ENCODE measurements at regions not wholly inside any gene's neighbourhood (a gene's known extent, or its start where the extent isn't known, plus 50 kb on each side); places are given as distances from the start of the nearest gene placed in this dataset.
"Not testable (repeated sequence)": the region's sequence is repeated elsewhere in the genome, so short reads cannot be mapped to it uniquely, and the experiment has no call there.

DNA sequence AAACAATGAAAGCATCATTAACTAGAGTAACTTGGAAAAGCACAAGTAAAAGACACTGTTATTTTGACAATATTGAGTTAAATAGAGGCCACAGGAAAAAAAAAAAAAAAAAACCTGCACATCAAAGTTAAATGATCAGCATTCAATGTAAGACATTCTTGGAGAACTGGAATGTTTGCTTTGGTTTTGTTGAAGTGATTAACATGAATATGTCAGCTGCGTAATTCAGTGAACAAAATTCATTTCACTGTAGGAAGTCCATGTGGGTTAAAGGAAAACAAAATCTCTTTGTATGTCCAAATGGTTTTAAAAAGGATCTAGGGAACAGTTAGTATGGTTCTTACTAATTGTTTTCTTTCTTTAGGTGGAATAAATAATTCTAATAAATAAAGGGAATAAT lies 252.8 kb upstream of the CNTN6 start:
- DNase-seq = no peak

DNA sequence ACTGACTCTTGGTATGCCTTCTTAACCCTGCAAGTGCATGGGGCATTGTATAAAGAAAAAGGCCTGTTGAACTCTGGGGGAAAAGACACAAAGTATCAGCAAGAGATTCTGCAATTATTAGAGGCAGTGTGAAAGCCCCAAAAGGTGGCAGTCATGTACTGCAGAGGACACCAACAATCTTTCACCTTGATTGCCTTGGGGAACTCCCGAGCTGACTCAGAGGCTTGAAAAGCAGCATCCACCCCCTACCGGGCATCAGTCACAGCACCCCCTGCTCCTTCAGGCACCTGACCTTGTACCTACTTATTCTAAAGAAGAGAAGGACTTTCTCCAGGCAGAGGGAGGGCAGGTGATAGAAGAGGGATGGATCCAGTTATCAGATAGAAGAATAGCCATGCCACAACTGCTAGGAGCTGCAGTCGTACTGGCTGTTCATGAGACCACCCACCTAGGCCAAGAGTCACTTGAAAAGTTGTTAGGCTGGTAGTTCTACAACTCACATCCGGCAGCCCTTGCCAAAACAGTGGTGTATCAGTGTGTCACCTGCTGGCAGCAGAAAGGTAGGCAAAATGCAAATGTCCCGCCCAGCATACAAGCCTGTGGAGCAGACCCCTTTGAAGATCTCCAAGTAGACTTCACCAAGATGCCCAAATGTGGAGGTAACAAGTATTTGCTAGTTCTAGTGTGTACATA lies 241.6 kb upstream of the CNTN6 start:
- DNase-seq = no peak

DNA sequence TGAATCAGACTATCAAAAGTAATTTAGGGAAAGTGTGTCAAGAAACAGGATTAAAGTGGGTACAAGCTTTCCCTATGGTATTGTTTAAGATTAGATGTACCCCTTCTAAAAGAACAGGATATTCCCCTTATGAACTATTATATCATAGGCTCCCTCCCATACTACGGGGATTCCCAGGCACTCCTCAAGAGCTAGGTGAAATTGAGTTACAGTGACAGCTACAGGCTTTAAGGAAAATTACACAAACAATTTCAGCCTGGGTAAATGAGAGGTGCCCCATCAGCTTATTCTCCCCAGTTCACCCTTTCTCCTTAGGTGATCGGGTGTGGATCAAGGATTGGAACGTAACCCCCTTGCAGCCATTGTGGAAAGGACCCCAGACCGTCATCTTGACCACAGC lies 240.8 kb upstream of the CNTN6 start:
- no peak for DNase-seq

DNA sequence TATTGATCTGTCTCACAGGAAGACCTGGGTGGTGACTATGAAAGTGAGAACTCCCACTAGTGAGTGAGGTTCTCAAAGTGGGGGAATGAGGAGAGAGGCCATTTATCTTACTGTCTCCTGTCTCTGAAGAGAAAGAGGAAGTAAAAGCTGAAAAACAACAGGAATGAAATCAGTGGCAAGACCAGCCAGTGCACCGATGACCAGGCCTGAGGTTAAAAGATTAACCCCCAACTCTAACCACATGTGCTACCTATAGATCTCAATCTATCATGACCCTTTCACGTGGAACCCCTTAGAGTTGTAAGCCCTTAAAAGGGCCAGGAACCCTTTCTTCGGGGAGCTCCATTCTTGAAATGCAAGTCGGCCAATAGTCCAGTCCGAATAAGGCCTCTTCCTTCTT lies 239.3 kb upstream of the CNTN6 start:
- no peak for DNase-seq

DNA sequence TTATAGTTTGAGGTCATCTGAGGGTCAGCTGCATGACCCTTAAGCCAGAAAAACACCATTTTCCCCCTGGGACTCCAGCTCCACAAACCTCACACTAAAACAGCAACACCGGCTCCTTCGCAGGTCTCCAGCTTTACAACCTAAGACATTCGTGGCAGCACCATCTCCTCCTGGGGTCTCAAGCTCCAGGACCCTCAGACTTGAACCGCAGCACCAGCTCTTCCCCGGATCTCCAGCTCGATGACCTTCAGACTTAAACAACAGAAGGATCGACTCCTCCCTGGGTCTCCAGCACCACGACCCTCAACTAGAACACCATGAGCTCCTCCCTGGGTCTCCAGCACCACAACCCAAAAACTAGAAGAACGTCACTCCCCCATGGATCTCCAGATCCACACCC lies 233.7 kb upstream of the CNTN6 start:
- no peak for DNase-seq

DNA sequence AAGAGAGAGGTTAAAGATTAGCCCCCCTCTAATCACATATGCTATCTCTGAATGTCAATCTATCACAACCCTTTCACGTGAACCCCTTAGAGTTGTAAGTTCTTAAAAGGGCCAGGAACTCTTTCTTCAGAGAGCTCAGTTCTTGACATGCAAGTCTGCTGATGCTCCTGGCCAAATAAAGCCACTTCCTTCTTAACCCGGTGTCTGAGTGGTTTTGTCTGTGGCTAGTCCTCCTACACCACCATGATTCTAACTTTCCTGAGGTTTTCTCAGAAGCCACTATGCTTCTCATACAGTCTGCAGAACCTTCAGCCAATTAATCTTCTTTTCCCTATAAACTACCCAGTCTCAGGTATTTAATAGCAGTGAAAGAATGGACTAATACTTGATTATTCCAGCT lies 231.1 kb upstream of the CNTN6 start:
- DNase-seq = no peak

DNA sequence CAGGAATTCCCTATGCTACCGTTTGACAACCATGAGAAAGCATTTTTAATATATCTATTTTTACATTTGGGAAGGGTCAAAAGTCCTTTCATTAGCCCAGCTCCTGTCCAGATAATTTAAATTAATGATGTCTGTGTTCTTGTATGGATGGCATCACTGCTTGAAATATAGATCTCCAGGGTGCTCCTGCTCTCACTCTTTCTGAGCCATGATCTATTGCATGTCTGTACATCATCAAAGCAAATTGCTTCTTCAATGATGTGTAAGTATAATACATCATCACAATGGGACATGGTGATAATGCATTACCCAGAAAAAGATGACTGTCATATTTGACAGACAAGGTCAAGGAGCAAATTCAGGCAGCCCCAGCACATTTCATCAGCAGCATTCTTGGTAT lies 223.6 kb upstream of the CNTN6 start:
- no peak for DNase-seq

DNA sequence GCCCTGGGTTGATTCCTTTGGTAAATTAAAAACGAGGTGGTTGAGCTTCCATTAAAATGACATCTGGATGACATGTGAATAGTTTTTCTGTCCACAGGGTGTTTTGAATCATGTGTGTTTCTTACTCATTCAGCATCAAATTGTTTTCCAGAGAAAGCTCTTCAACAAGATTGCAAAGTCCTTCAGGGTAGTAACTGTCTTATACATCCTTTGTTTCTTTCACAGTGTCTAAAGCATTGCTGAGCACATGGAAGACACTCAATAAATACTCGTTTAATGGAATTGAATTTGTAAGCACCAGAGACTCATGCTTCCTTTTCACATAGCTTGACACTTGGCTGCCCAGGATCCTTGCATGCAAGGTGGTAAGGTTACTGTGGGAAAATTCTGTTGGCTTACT lies 223.1 kb upstream of the CNTN6 start:
- DNase-seq = no peak

DNA sequence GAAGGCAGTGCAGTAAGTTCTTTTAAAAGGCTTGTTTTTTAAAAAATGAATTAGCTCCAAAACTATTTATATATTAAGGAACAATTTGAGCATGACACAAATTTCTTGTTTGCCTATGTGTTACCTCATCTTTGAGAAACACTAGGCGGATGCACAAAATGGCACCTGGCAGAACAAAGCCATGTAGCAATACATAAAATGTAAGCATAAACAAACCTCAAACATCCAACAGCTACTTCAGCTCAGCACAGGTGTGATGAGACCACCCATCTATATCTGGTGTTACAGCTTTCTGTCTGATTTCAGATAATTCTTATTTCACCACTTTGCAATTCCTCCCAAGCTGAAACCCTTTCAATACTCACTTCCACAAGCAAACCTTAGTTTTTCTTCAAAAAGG lies 221.2 kb upstream of the CNTN6 start:
- no peak for DNase-seq

DNA sequence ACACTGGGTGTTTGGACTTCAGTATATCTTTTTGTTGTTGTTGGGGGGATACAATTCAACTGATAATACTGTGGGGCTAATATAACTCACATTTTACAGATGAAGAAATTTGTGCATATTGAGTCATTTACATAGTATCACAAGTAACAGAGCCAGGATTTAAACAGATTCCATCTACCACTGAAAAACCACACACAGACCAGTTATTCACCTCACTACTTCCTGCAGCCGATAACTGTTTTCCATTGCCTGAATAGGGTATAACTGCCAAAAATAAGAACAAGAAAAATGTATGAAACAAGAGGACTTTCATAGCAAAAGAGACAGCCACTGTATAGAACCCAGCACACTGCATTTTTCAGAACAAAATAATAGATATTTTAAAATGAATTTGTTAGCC lies 215.8 kb upstream of the CNTN6 start:
- DNase-seq = no peak

DNA sequence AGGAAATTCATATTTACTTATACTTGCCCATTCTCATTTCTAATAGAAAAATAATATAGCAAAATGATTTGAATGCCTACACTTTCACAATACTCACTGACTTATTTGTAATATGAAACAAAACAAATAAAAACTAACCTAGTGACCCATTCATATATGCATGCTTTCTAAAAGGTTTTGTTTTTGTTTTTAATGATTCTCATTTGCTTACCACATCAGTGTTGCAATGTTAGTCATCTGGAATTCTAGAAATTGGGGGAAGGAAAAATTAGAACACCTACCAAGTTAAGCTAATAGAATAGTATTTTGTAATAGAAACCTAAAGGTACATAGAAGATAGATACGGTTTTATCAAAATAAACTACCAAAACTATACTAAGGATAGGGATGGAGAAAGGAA lies 214.1 kb upstream of the CNTN6 start:
- no peak for DNase-seq

DNA sequence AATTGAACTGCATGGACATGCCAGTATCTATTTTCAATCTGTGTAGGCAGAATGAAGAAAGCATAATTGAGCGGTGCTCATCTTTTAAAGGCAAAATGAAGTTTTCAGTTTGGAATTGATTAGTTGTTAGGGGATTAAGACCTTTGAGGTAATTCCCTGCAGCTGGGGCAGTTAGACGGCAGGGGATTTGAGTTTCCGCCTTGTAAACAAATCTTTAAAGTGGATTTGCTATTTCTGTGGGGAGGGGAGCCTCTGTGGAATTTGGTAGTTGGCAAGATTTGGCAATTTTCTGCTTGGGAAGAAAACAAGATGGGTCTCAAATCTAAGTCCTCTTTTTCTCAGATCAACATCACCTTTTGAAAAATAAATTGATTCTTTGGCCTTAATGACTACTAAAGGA lies 212.5 kb upstream of the CNTN6 start:
- DNase-seq = no peak

DNA sequence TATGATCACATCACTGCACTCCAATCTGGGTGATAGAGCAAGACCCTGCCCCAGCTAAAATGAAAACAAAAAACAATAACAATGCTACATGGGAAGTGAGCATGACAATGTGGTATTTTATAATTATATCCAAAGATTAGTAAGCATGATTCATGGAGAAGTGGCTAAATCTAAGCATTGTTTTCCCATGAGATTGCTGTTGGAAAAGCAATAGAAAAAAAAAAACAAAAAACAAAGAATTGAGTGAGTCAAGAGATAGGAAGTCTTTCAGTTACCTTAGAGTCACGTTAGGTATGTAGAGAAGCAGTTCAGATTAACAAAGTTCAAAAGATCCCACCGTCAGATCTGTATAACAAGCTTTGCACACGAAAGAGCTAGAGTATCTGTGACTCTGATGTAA lies 210.3 kb upstream of the CNTN6 start:
- DNase-seq = no peak

DNA sequence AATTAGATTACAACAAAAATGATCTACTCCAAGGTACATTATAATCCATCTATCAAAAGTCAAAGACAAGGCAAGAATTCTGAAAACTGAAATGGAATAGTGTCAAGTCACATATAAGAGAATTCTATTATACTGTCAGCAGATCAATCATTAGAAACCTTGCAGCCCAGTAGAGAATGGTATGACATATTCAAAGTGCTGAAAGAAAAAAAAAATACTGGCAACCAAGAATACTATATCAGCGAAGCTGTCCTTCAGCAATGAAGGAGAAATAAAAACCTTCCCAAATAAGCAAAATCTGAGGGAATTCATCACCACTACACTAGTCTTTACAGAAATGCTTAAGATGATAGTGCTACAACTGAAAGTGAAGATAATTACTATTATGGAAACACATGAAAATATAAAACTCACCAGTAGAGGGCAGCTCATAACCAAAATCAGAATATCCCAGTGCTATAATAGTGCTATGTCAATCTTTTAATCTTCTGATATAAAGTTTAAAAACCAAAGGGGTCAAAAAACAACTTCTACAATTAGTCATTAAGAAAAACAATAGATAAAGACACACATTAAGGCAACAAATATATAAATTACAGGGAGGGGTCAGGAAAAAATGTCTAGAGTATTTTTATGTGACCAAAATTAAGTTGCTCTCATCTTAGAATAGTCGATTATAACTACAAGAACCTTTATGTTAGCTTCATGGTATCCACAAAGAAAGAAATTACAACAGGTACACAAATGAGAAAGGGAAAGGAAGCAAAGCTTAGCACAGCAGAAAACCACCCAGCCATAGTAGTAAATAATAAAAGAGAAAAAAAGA lies 190.7 kb upstream of the CNTN6 start:
- no peak for DNase-seq

DNA sequence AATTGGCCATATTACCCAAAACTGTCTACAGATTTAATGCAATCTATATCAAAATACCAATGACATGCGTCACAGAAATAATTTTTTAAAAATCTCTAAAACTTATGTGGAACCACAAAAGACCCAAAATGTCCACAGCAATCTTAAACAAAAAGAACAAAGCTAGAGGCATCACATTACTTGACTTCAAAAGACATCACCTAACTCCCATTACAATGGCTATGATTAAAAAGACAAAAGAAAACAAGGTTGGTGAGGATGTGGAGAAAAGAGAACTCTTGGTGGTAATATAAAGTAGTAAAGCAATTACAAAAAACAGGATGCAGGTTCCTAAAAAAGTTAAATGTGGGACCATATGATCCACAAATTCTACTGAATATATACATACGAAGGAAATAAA lies 187.6 kb upstream of the CNTN6 start:
- no peak for DNase-seq

DNA sequence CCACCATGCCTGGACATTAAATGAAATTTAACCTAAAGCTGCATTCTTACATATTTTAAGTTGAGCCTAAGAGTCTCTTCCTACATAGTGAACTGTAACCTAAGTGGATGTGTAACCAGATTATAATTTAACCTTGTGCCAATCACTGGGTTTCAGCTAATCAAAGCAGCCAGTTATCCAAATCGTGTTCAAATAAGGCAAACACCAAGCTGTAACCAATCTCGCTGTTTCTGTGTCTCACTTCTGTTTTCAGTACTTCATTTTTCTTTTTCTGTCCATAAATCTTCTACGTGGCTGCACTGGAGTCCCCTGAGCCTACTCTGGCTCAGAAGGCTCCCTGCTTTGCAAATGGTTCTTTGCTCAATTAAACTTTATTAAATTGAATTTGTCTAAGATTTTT lies 186.1 kb upstream of the CNTN6 start:
- DNase-seq = no peak

DNA sequence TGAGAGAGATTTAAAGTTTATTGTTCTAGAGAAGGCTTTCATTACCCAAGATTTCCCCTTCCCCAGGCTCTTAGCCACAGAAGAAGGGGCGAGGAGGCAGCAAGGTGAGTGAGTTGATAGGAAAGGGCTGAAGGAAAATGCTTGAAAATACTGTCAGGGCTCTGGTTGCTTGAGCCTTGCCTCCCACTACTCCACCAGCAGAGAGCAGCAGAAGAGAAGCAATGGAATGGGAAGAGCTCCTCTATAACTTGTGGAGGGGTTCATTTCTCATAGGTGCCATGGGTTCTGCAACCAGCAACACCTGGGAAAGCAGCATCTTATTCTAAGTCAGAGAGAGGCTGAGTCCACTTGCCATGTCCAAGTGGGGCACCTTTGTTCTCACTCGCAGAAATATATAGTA lies 184.0 kb upstream of the CNTN6 start:
- no peak for DNase-seq

DNA sequence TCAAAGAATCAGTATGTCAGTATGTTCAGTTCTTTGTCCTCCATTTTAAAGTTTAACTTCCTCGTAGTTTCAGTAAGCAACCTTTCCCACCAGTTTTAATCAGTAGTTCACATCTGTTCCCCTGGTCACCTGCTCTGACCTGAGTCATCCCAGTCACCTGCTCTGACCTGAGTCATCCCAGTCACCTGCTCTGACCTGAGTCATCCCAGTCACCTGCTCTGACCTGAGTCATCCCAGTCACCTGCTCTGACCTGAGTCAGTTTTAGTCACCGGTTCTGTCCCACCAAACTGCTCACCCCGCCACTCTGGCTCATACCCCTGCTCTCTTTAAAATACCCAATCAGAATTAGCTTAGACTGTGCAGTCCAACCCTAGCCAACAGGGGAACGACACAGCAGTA lies 180.1 kb upstream of the CNTN6 start:
- not testable (repeated sequence) for DNase-seq

DNA sequence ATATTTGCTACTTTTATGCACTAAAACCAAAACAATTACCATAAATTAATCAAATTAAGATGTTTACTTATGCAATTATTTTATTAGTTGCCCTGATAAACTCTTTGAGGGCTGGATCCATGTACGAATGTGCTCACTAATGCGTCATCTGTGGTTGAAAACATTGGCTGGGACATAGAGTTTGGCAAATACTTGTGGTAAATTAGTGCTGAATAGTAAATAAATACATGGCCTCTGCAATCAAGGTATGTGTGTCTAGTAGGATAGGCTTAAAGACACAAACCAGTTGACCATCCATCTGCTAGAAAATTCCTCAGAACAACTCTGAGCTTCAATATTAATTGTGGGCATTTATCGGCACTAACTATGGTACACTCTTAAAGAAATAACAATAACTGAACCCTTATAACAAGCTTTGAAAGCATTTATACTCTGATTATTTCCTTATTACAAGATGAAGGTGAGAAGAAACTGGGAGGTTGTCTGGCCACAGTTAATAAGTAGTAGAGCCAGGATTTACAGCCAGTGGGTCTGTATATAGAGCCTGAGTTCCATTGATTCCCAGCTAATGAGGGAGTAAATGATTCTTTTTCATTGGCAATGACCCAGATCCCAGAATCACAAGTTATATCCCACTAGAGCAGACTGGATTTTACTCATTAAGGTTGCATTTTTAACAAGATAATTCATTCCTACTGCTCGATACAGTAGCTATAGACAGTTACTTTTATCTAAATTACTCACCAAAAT lies 169.5 kb upstream of the CNTN6 start:
- DNase-seq = no peak

DNA sequence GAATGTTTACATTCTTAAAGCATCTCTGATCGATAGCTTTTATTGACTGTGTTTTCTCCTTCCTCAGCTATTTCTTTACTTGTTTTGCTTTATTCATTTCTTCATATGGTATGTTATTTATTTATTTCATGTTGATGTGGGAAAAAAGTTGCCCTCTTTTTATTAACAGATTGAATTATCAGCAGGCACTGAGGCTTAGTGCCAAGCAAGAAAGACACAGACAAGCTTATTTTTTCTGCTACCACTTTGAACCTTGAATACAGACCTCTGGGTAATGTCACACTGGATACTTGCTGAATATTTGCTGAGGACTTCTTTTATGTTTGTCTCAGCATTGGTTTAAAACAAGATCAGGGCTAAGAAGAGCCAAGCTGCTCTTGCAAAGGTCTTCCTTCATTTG lies 162.0 kb upstream of the CNTN6 start:
- no peak for DNase-seq

DNA sequence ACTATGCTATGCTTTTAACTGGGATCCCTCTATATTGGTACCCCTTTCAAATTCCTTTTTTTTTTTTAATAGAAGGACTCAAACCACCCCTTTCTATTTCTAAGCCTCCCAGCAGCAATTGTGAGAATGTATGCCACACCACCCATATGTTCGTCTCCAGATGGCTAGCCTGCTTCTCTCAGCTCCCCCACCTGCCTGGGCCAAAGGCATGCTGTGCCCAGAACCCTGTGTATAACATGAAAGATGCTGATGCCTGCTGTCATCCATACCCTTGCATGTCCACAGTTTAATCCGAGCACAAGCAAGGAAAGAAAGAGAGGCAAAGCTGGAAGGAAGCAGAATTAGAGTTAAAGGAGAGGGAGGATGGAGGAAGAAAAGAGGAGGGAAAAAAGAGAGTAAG lies 159.5 kb upstream of the CNTN6 start:
- DNase-seq = no peak

DNA sequence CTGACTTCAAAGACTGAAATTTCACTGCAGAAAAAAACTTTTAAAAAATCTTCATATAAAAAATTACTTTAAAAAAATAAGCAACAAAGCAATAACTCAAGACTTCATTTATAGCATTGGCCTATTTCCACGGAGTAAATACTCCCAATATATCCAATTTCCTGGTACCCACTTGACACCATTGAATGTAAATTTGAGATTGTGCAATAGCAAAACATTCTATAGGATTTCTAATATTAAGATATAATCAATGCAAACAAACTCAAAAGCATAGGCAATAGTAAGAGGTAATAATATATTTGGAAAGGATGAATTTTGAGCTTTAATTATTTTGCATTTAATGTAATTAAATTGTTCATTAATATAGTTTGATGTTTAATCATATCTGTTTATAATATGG lies 148.0 kb upstream of the CNTN6 start:
- DNase-seq = no peak

DNA sequence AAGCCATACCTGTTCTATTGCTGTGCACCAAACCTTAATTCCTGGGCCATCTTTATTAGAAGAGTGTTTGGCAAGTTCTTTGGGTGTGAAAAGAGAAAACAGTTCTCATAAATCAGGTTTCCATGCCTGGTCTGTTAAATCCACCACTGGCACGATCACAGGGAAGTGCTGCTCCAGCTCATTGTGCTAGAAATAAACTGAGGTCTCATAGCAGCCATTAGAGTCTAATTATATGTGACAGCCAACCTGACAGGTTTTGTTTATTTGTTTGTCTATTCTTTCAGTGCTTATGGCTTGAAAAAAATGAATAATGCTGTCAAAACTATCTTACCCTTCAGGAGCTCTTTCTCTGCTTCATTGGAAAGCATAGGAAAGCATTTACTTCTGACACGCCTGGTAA lies 147.1 kb upstream of the CNTN6 start:
- no peak for DNase-seq

DNA sequence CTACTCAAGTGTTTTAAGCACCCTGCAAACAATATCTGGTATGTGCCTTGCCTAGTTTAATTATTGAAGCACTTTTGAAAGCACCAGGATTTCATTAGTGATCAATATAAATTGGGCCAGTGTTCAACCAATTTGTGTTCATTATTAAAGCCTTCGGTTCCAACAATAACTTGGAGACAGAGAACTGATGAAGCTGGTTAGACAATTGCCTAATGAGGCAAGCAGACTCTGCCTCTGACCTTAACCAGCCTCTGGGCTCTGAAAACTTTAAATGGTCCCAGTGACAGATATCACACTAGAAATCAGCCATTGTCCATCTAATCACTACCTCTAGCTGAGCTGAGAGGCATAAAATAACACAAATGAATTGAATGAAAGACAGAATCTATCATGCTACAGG lies 139.9 kb upstream of the CNTN6 start:
- DNase-seq = no peak
